Breast epithelium (tissue), 3 donors: ENCODE measurements at regions not wholly inside any gene's neighbourhood (a gene's known extent, or its start where the extent isn't known, plus 50 kb on each side); places are given as distances from the start of the nearest gene placed in this dataset.

ENCODE experiments used
- CTCF ChIP-seq, 3 donors: fragments of 450-650 bp; IDR thresholded peaks; one replicate each; pipeline ENCODE4 v1.5.1; 2016 to 2017; ENCODE audit warnings: antibody characterized with exemption in 3 of 3, mild to moderate bottlenecking in 3 of 3, moderate library complexity in 3 of 3
- POLR2A ChIP-seq: fragments of 450-650 bp; IDR thresholded peaks from one replicate; pipeline ENCODE4 v1.6.1; 2016; ENCODE audit warnings: antibody characterized with exemption, mild to moderate bottlenecking, moderate library complexity
- POLR2AphosphoS5 ChIP-seq, 3 donors: sonication (generic); formaldehyde crosslinking; IDR thresholded peaks; one replicate each; pipeline ENCODE4 v1.6.1; 2017; ENCODE audit warnings: antibody characterized with exemption in 3 of 3

DNA sequence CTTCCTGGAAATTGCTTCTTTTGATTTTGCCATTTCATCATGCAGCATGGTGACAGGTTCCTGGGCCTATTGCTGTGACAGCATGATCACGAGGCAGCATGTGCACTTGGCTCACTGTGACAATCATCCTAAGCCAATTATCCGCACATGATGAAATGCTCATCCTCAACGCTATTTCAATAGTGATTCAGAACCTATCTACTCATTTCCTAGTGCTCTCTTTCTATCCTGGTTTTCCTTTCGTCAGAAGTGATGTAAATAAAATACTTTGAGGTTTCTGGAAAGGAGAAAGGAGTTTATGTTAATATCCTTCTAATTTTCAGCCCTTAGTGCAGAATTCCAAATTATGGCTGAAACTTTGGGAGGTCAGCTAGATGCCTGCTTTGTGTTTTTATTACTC is 110.6 kb upstream of the ADAMTS5 start:
- TF ChIP-seq POLR2AphosphoS5 (IDR thresholded peaks at IDR 0.05) (no peak), CTCF (IDR thresholded peaks at IDR 0.05) (no peak), POLR2A (no peak)
